ENCODE measurements at regions not wholly inside any gene's neighbourhood (a gene's known extent, or its start where the extent isn't known, plus 50 kb on each side); places are given as distances from the start of the nearest gene placed in this dataset.

- no peaks in the 10 kb centered on the region for H3K9me3 ChIP-seq
- H3K36me3 ChIP-seq, result no peaks in the 10 kb centered on the region
- no peak for DNase-seq
- no peaks in the 10 kb centered on the region for H3K27me3 ChIP-seq
- TF ChIP-seq POLR2AphosphoS5 (IDR thresholded peaks at IDR 0.05) (no peak), CTCF (IDR thresholded peaks at IDR 0.05) (no peak), POLR2A (IDR thresholded peaks at IDR 0.05) (no peak), EP300 (IDR thresholded peaks at IDR 0.05) (no peak)
- H3K27ac ChIP-seq, result no peak overlapping the region
- H3K4me1 ChIP-seq, result no peaks in the 10 kb centered on the region
- H3K4me3 ChIP-seq, result no peak overlapping the region
- intact Hi-C loops (cut with DNase I), result no loop called here
Measured at GRCh38 chr4:65265526-65265925, 404.8 kb downstream of the EPHA5 start.

- H3K27me3 ChIP-seq, result no peaks in the 10 kb centered on the region
- intact Hi-C loops (cut with DNase I), result no loop called here
- no peak overlapping the region for H3K27ac ChIP-seq
- DNase-seq, result no peak
- no peak overlapping the region for H3K4me3 ChIP-seq
- TF ChIP-seq POLR2AphosphoS5 (IDR thresholded peaks at IDR 0.05) (no peak), EP300 (IDR thresholded peaks at IDR 0.05) (no peak), POLR2A (IDR thresholded peaks at IDR 0.05) (no peak), CTCF (IDR thresholded peaks at IDR 0.05) (no peak)
- H3K4me1 ChIP-seq, result no peaks in the 10 kb centered on the region
- WGBS, 2 donors, result 59 to 73% methylated on average over 3 of the region's 3 CpGs
- no peaks in the 10 kb centered on the region for H3K36me3 ChIP-seq
- H3K9me3 ChIP-seq, result no peaks in the 10 kb centered on the region
Measured at GRCh38 chr4:65259296-65259695, 411.0 kb downstream of the EPHA5 start.

GRCh38 chr4:65250916-65251315 is 419.4 kb downstream of the EPHA5 start:
- intact Hi-C loops (cut with DNase I), result no loop called here
- no peaks in the 10 kb centered on the region for H3K9me3 ChIP-seq
- WGBS, 2 donors, result 94 to 97% methylated on average over 2 of the region's 2 CpGs

GRCh38 chr4:65249111-65249510 is 421.2 kb downstream of the EPHA5 start:
- TF ChIP-seq POLR2AphosphoS5 (IDR thresholded peaks at IDR 0.05), result no peak
- no peak for TF ChIP-seq POLR2A (IDR thresholded peaks at IDR 0.05)
- no peak for TF ChIP-seq CTCF (IDR thresholded peaks at IDR 0.05)
- TF ChIP-seq EP300 (IDR thresholded peaks at IDR 0.05), result no peak
- Histone ChIP-seq H3K27ac (no peak overlapping the region), H3K9me3 (no peaks in the 10 kb centered on the region), H3K4me3 (no peak overlapping the region), H3K4me1 (no peaks in the 10 kb centered on the region), H3K36me3 (no peaks in the 10 kb centered on the region), H3K27me3 (no peaks in the 10 kb centered on the region)
- intact Hi-C loops (cut with DNase I), result no loop called here
- no peak for DNase-seq

More at GRCh38 chr4:65250916-65251315, 419.4 kb downstream of the EPHA5 start:
- TF ChIP-seq CTCF (IDR thresholded peaks at IDR 0.05) (no peak), EP300 (IDR thresholded peaks at IDR 0.05) (no peak), POLR2A (IDR thresholded peaks at IDR 0.05) (no peak), POLR2AphosphoS5 (IDR thresholded peaks at IDR 0.05) (no peak)
- no peaks in the 10 kb centered on the region for H3K4me1 ChIP-seq
- H3K27ac ChIP-seq, result no peak overlapping the region
- H3K27me3 ChIP-seq, result no peaks in the 10 kb centered on the region
- H3K4me3 ChIP-seq, result no peak overlapping the region
- H3K36me3 ChIP-seq, result no peaks in the 10 kb centered on the region
- DNase-seq, result no peak

GRCh38 chr4:65242156-65242846 is 428.0 kb downstream of the EPHA5 start:
- Histone ChIP-seq H3K36me3 (no peaks in the 10 kb centered on the region), H3K27ac (no peak overlapping the region), H3K4me3 (no peak overlapping the region), H3K27me3 (no peaks in the 10 kb centered on the region), H3K9me3 (no peaks in the 10 kb centered on the region), H3K4me1 (no peaks in the 10 kb centered on the region)
- WGBS, 2 donors, result 87 to 91% methylated on average over 16 of the region's 16 CpGs
- TF ChIP-seq POLR2AphosphoS5 (IDR thresholded peaks at IDR 0.05) (no peak), CTCF (IDR thresholded peaks at IDR 0.05) (no peak), EP300 (IDR thresholded peaks at IDR 0.05) (no peak), POLR2A (IDR thresholded peaks at IDR 0.05) (no peak)
- intact Hi-C loops (cut with DNase I), result no loop called here
- DNase-seq, result no peak
